Fibroblast of the aortic adventitia (primary cell): ENCODE measurements at regions not wholly inside any gene's neighbourhood (a gene's known extent, or its start where the extent isn't known, plus 50 kb on each side); places are given as distances from the start of the nearest gene placed in this dataset.

ENCODE experiments used
- DNase-seq: peaks from one replicate; pipeline ENCODE4 v3.0.0-alpha.2; 2010; ENCODE audit warnings: low read depth
- H3K4me3 ChIP-seq: 2 replicates; pipeline ENCODE4 v1.5.1; 2011; ENCODE audit warnings: low read depth, mild to moderate bottlenecking, control low read depth, low read length, moderate library complexity
- CTCF ChIP-seq: IDR thresholded peaks from 2 replicates; pipeline ENCODE4 v1.5.1; 2011; ENCODE audit warnings: mild to moderate bottlenecking, low read length, control low read depth, inconsistent platforms; ENCODE audit not compliant: insufficient read depth

- H3K4me3 ChIP-seq: no peak overlapping the region
- TF ChIP-seq CTCF: no peak
- DNase-seq: no peak
Observed at GRCh38 chr18:61729322-61729721, 163.5 kb downstream of the RNF152 start.

- DNase-seq: peak; percentile 42
- no peak for TF ChIP-seq CTCF
- H3K4me3 ChIP-seq: no peak overlapping the region
Observed at GRCh38 chr18:61727241-61728193, 165.3 kb downstream of the RNF152 start.

GRCh38 chr18:61724532-61724931 is 168.3 kb downstream of the RNF152 start:
- no peak overlapping the region for H3K4me3 ChIP-seq
- TF ChIP-seq CTCF: no peak
- no peak for DNase-seq

- no peak for DNase-seq
- TF ChIP-seq CTCF: no peak
- H3K4me3 ChIP-seq: no peak overlapping the region
Observed at GRCh38 chr18:61722247-61722646, 170.6 kb downstream of the RNF152 start.

- no peak for DNase-seq
- H3K4me3 ChIP-seq: no peak overlapping the region
- TF ChIP-seq CTCF: no peak
Observed at GRCh38 chr18:61720496-61720895, 172.3 kb downstream of the RNF152 start.

- no peak for DNase-seq
- no peak overlapping the region for H3K4me3 ChIP-seq
- no peak for TF ChIP-seq CTCF
Observed at GRCh38 chr18:61719671-61720070, 173.1 kb downstream of the RNF152 start.
